NCI-H2196 treated with DMSO at 0.1 percent for 48 hours (cell line): ENCODE measurements at regions not wholly inside any gene's neighbourhood (a gene's known extent, or its start where the extent isn't known, plus 50 kb on each side); places are given as distances from the start of the nearest gene placed in this dataset.
"Not testable (repeated sequence)": the region's sequence is repeated elsewhere in the genome, so short reads cannot be mapped to it uniquely, and the experiment has no call there.

ENCODE experiments used
- DNase-seq: peaks from one replicate; lab custom pipeline; 2025; ENCODE audit not compliant: unreplicated experiment; lab: John Stamatoyannopoulos, UW

DNA sequence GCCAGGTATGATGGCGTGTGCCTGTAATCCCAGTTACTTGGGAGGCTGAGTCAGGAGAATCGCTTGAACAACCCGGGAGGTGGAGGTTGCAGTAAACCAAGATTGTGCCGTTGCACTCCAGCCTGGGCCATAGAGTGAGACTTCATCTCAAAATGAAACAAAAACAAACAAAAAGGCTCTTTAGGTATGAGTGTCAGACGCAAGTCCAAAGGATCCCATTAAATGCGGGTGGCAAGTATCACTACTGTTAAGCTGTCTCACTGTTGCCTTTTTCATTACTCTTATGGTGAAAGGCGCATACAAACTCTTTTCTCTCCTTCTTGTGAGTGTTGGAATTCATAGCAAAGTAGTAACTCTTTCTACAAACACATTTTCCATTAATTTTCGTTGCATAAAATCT lies 688.5 kb upstream of the CHD1 start:
- DNase-seq: no peak

DNA sequence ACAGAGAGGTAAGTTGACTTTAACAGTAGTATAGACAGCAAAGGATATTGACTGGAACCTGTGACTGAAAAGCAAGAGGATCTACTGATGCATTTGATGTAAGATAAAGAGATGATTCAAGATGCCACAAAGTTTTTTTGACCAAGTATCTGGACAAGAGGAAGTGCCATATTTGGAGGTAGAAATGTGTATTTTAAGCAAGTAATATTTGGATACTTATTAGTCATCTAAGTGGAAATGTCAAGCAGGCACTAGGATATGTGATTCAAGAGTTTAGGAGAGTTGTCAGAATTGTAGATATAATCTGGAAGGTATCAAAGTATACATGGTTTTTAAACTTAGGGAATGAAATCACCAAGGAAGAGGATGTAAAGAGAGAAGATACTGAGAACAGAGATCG lies 686.1 kb upstream of the CHD1 start:
- no peak for DNase-seq

DNA sequence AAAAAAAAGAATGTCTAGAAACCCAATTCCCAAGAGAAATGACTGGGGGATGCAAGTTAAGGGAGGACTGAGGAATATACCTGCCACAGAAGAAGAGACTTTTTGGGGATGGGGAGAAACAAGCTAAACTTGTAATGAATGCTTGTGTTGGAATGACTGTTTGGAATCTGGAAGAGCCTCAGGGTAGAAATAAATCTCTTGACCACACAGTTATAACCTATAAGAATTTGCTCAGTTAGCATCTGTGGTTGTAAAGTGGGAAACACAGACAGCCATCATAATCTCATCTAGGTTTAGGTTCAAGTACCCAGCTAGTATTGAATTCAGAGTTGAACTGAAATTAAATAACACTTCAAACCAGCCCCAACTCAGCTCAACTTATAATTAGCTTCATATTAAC lies 678.3 kb upstream of the CHD1 start:
- no peak for DNase-seq

DNA sequence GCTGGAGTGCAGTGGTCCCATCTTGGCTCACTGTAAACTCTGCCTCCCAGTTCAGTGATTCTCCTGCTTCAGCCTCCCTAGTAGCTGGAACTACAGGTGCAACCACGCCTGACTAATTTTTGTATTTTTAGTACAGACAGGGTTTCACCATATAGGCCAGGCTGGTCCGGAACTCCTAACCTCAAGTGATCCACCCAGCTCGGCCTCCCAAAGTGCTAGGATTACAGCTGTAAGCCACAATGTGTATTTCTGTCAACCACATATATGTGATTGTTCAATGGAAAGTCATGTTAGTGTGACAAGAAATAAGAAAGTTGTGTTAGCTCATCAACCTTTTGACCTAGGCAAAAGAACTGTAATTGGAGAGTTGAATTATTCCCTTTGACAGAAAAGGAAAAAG lies 677.1 kb upstream of the CHD1 start:
- DNase-seq: no peak

DNA sequence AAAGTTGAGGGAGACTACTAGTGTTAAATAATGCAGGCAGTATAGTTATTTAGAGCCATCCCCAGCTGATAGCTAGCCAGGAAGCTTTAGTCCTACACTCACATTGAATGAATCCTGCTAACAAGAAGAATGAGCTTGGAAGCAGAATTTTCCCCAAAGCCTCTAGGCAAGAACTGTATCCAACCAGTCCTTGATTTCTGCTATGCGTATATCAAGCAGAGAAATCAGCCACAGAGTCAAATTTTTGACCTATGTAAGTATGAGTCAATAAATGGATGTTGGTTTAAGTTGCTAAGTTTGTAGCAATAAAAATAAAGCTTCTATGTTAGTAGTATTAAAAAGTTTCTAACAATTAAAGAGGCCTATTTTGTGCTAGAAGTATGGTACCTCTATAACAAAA lies 672.1 kb upstream of the CHD1 start:
- DNase-seq: no peak

DNA sequence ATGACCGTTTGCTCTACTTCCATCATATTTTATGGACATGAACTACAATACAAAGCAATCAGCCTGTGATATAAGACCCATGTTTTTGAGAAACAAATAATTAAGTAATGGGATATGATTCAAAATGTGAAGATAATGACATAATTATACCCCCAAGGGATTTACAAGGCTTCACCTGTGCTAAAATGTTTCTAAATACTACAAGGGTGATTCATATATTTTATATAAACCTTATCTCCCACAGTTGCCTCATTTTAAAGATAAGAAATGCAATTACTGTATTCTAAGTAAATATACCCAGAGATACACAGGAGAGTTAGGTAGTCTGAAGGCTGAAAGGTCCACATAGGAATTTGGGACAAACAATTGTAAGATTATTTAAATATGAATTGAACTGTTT lies 662.0 kb upstream of the CHD1 start:
- DNase-seq: no peak

DNA sequence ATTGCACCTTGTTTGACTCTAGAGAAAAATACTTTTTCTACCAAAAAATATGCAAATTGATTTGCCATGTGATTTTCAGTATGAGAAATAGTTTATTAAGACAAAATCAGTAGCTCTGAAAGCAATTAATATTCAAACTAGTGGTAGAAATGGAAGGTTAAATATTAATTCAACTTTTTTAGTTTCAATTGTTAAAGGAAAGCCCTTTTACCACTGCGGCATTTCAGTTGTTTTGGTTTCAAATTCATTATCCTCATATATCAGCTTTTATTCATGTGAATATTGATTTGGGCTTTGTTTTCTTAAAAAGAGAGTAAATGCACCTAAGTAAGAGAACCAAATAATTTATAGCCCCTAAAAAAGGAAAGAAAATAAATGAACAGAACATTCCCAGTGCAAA lies 660.6 kb upstream of the CHD1 start:
- no peak for DNase-seq

DNA sequence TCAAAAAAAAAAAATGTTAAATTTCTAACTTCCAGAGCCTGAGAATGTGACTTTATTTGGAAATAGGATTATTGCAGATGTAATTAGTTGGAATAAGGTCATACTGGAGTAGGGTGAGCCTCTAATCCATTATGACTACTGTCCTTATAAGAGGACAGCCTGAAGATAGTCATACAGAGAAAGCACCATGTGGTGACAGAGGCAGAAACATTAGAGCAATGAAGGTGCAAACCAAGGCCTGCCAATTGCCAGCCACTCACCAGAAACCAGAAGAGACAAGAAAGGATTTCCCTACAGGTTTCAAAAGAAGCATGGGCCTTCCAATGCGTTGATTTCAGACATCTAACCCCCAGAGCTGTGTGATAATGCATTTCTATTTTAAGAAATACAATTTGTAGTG lies 659.2 kb upstream of the CHD1 start:
- no peak for DNase-seq

DNA sequence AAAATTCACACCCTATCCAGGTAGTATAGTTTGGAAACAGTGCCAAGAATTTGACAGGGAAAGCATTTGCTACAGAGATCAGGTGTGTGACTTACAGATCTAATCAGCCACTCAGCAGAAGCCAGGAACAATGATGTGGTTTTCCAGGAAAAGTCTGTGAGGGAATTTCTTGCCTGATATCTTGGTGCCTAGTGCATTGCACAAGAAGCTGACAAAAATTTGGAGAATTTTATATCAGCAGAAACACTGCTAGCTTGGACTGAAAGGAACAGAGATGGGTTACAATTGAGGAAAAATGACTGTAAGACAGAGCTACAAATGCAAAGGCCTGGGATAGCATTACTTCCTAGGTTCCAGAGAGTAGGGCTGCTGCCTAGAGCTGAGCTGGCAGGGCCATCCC lies 658.1 kb upstream of the CHD1 start:
- no peak for DNase-seq

DNA sequence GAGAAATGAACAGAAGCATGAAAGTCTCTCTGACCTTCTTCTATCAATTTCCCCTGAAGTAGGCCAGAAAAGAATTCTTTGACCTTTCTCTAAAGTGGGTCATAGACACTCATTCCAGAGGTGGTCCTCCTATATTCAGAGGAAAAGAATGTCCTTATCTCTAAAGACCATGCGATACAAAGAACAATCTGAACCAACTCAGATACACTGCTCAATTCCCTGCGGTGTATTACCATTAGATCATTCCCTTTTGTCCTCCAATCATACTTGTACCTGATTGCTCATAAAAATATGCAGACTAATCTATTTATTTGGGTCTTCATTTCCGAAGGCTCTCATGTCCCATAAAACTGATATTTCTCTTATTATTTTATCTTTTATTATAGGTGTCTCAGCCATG lies 652.4 kb upstream of the CHD1 start:
- DNase-seq: not testable (repeated sequence)

DNA sequence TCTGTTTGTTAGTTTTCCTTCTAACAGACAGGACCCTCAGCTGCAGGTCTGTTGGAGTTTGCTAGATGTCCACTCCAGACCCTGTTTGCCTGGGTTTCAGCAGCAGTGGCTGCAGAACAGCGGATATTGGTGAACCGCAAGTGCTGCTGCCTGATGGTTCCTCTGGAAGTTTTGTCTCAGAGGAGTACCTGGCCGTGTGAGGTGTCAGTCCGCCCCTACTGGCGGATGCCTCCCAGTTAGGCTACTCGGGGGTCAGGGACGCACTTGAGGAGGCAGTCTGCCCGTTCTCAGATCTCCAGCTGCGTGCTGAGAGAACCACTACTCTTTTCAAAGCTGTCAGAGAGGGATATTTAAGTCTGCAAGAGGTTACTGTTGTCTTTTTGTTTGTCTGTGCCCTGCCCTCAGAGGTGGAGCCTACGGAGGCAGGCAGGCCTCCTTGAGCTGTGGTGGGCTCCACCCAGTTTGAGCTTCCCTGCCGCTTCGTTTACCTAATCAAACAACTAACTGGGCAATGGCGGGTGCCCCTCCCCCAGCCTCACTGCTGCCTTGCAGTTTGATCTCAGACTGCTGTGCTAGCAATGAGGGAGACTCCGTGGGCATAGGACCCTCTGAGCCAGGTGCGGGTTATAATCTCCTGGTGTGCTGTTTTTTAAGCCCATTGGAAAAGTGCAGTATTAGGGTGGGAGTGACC lies 634.3 kb upstream of the CHD1 start:
- DNase-seq: not testable (repeated sequence)

DNA sequence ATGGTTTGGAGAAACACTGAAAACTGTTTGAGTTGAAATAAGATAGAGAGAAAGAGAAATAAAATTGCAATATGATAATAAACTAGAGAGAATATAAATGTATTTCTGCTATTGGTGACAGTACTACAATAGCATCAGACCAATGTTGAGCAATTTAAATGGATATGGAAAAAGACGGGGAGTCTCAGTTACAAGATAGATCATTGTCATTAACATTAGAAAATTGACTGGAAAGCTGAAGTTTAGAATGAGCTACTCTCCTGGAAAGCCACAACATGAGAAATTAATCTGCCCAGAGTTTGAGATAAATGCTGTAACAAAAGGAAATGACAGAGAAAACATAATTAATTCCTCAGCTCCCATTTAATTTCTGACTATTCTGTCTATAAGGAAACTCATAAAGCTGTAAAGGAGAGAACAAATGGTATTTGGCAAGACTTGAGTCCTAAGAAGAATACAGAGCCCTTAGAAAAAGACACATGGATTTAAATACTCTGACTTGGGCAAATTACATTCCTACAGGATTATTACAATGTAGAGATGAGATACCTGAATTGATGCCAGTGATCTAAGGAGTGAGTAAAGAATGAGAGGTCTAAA lies 624.5 kb upstream of the CHD1 start:
- DNase-seq: no peak

DNA sequence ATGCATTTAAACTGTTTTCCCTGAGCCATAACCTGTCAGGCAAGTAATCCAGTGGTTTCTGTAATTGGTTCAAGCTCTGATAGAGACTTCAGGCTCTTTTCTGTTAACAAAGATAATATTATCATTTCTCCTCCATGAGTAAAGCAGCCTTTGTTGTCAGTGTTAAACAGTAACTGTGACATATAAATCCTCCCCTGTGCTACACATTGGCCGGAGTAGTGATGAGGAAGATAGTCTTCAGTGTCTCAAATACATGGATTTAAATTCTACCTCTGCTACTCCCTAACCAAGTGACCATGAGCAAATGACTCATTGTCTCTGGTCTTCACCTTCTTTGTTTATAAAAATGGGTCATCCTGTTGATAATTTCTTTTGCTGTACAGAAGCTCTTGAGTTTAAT lies 615.5 kb upstream of the CHD1 start:
- no peak for DNase-seq

DNA sequence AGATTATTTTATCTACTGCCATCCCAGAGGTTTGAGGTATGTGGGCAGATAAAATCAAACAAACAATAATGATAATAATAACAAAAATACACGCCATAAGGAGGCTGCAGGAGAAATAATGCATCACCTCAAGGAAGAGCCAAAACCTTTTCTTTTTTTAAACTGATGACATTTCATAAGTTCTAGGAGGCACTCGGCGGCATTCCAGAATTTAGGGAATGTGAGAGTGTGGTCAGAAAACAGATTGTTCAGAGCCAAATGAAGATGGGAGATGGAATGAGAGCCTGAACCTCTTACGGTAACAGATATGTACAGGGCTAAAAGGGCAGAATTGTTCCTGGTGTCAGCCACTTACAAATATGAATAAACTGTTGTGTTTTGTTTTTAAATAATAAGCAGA lies 615.0 kb upstream of the CHD1 start:
- DNase-seq: no peak

DNA sequence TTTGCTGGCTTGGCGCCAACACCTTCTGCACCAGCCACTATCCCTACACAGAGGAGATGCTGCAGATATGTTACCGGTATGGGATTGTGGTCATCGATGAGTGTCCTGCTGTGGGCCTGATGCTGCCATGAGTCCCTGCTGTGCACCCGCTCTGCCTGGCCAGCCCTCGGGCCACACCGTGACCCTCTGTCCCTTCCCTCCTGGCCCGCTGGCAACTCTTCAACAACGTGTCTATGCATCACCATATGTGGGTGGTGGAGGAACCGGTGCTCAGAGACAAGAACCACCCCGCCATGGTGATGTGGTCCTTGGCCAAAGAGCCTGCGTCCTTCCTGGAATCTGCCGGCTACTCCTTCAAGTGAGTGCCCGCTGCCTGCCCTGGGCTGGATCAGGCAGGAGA lies 605.4 kb upstream of the CHD1 start:
- not testable (repeated sequence) for DNase-seq

DNA sequence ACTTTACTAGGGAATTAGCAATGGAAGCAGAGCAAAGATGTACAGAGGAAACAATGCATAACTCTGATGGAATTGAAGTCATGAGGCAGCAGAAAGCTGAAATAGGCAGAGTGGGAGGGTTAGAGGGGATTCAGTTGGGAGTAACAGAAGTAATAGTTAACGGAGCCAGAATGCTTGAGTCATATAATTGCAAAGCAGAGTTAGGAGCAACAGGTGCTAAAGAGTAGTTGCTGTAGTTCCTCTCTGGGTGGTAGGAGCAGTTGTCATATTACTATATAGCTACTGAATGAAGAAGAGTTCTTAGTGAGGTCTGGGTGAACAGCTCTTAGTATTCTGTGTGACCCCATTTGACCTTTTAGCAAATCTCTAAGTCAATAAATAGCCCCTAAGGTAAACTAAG lies 592.9 kb upstream of the CHD1 start:
- not testable (repeated sequence) for DNase-seq

DNA sequence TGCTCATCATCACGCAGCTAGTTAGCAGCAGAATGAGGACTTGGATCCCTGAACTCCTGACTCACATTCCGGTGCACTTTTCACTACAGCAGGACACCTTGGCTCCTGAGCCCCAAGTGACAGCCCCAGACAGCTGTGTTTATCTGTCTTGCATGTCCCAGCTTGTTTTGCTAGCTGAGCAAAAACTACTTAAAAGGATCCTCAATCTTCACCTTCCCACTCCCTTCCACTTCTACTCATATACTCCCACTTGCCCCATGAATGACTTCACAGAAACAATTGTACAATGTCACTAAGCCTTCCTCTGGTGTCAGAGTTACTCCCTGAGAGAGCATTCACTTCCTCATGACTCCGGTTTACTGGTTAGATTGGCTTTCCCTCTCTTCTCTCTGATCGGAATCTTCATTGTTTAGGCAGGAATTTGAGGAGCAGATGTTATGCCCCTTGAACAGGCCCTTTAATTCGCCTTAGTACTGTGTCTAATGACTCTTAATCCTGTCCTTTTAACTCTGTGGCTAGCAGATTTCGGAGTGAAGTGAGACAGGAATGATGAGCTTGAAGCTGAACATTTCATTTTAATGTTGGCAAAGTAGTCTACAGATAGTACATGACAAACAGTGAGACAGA lies 587.2 kb upstream of the CHD1 start:
- DNase-seq: not testable (repeated sequence)

DNA sequence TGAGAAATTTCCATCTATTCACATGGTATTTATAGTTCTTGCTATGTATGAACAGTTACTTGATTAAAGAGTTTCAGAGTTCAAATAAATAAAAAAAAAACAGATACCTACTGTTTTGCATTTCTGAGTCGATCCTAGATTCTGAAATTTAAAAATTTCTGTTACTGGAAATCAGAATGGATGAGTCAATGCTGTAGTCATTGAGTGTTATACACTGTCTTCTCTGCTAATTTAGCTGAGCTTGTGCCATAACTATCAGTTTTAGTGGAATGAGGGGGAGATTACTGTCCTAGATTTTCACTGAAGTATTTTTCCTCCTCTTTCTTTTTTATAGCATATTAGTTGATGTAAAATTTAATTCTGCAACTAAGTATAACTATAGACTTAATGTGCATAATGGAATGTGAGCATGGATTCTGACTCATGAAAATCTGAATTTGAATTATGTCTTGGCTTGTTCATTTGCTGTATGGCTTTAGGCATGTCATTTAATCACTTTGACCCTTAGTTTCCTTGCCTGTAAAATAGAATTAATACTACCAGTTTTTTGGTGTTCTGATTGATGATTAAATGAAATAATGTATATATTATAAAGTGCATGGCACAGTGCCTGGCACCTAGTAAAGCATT lies 581.5 kb upstream of the CHD1 start:
- not testable (repeated sequence) for DNase-seq

DNA sequence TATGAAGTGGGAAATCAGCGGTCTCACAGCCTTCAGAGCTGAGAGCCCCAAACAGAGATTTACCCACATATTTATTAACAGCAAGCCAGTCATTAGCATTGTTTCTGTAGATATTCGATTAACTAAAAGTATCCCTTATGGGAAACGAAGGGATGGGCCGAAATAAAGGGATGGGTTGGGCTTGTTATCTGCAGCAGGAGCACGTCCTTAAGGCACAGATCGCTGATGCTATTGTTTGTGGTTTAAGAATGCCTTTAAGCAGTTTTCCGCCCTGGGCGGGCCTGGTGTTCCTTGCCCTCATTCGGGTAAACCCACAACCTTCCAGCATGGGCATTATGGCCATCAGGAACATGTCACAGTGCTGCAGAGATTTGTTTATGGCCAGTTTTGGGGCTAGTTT lies 580.3 kb upstream of the CHD1 start:
- DNase-seq: not testable (repeated sequence)

DNA sequence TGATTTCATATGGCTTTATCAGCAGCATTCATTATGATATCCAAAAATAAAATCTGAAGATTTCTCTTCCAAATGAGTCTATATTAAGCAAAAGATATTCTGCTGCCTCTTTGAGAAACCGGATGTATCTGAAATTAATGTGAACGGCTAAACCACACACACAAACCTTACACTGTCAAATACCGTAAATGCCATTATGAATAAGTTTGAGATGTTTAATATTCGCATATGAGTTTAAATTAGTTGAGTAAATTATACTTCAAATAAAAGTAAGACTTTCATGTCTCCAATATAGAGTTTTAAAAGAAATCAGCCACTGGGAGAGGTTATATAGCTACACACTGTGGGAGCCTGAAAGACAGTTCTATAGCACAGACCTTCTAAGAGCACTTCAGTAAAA lies 566.6 kb upstream of the CHD1 start:
- not testable (repeated sequence) for DNase-seq

DNA sequence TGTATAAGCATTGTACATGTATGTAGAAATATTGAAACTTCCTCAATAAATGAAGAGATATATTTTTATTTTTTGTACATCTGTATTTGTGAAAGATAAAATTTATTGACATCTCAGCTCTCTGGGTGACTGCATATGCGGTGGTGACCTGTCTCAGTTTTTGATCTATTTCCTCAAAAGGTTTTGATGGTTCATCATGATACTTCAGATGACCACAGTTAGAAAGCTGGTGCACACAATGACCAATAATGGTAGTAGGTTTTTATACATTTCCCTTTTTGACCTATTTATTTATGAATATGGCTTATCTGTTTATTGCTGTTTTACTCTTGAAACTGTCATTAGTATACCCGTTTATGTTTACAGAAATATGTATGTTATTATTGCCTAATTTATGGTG lies 549.6 kb upstream of the CHD1 start:
- DNase-seq: not testable (repeated sequence)

DNA sequence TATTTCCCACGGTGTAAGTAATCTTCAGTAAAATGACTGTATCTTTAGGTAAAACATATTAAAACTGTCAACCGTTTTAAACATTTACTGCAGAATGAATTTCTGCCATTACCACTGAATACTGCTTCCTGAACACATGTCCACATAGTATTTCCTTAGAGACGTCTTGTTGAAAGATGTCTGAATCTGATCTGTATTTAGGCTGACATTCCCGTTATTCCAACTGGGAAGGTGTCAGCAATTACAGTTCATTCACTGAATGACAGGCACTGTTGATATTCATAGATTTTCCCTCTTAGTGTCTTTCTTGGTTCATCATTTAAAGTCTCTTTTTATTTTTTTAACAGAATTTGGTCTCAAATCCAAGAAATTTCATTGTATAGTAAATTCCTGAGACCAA lies 544.5 kb upstream of the CHD1 start:
- DNase-seq: not testable (repeated sequence)
